SKM-1 (cell line): ENCODE measurements at regions not wholly inside any gene's neighbourhood (a gene's known extent, or its start where the extent isn't known, plus 50 kb on each side); places are given as distances from the start of the nearest gene placed in this dataset.
A peak's percentile ranks its signal among the peaks of the same experiment; 100 is the strongest.
"Not testable (repeated sequence)": the region's sequence is repeated elsewhere in the genome, so short reads cannot be mapped to it uniquely, and the experiment has no call there.

Experiments
- DNase-seq: peaks from one replicate; lab custom pipeline; 2025; ENCODE audit not compliant: unreplicated experiment; lab: John Stamatoyannopoulos, UW

DNA sequence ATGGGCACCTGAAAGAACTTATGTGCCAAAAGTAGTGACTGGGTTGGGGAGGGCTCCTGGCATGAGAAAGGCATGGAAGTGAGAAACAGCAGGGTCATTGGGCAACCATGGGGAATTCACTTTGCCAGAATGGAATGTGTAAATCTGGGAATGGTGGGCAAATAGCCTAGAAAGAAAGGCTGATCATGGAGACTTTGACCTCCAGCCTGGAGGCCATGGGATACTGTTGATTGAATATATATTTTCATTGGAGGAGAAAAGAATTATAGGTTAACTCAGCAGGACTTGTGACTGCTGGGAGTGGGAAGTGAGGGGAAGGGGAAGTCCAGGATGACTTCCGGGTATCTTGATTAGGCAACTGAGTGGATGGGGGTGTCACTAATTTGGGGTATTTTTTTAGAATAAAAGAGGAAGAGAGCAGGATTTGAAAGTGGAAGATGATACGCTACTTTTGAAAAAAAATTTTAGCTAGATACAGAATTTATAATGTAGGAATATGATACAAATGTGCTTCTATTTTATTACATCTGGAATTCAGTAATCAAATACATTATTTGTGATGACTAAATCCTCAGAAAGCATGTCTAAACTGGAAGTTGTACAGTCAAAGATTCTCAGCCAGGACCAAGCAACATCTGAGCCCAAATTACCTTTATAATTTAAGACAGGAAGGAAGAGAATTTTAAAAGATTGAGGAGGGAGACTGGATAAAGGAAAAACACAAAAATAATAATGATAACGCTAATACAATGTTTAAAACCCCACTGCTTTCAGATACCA is 116.2 kb downstream of the GATA6 start:
- DNase-seq: peak; percentile 33

- no peak for DNase-seq
Measured at GRCh38 chr18:22284581-22285360, 115.4 kb downstream of the GATA6 start.

- DNase-seq: not testable (repeated sequence)
Measured at GRCh38 chr18:22283855-22284254, 114.5 kb downstream of the GATA6 start.

DNA sequence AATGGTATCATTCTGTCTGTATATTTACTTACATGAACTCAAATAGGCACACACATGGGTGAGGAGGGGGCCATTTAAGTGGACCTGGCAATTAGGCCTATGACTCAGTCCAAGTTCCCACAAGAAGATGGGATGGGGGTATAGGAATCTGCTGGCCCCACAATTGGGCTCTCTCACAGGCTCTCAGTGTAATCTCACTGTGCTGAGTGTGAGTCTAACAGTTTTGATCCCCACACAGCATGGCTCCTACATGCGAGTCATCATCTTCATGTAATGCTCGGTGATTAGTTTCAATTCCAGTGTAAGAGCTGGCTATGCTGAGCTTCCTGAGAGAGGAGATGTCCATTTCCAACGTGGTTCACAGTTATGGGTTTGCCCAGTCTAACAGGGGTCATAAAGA is 114.0 kb downstream of the GATA6 start:
- no peak for DNase-seq

- DNase-seq: no peak
Measured at GRCh38 chr18:22283116-22283395, 113.7 kb downstream of the GATA6 start.

DNA sequence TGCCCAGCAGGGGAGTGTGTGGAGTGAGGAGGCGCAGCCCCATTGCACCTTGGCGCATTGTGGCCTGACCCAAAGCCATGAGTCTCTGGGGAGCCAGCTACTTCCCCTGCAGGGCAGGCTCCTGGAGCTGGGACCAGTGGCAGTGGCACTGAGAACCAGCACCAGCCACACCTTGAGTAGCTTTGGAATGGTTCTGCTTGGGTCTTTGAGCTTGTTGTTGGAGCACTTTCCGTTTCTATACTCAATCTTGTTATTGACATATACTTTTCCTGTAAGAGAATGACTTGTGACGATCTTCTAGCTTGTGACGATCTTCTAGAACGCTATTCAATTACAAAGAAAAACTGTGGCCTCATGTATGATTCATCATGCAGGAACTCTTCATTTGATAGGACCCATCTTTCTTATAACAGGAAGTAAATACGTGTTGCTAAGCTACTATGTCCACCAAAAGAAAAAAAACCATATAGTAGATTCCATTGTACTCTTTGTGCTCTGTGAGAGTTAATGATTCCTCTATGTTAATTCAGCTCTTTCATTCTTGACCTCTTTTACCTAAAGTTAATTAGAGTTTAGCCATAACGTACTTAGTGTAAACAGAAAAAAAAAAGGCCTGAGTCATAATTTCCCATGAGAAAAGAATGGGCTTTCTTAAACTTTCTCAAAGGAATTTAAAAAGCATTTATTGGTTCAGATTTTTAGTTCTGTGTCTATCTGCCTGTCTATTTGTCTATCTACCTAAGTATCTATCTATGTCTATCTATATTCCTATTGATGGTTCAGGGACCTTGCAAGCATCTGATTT is 113.1 kb downstream of the GATA6 start:
- no peak for DNase-seq

GRCh38 chr18:22280453-22280750 is 111.0 kb downstream of the GATA6 start:
- DNase-seq: no peak

DNA sequence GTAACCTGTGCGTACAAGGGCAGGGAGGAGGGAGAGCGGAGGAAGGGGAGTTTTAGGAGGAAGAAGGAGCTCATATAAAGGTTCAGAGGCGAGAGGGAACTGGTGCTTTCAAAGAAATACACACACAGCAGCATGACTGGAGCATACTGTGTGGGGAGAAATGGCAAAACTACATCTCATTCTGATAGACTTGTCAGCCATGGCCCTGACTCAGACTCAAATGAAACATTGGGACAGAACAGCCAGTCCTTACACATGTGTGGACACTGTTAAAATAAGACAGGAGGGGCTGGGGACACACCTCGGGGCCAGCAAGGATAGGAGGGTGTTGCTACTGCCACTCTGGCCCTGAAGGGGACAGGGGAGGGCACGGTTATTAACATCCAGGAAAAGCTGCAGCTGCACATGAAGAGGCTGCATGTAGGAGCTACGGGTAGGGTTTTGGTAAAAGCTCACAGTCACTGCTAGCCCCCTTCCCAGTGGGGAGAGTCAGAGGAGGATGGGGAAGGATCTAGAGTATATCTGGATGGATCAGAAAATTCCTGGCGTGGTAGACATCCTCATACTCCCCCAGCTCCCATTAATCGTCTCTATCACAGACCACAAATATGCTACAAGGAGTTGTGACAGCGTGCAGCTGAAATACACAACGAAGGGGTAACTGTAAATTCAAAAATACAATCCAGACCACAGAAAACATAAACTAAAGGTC is 110.5 kb downstream of the GATA6 start:
- DNase-seq: no peak

- DNase-seq: no peak
Measured at GRCh38 chr18:22278798-22279197, 109.4 kb downstream of the GATA6 start.

GRCh38 chr18:22277758-22278157 is 108.4 kb downstream of the GATA6 start:
- DNase-seq: no peak

DNA sequence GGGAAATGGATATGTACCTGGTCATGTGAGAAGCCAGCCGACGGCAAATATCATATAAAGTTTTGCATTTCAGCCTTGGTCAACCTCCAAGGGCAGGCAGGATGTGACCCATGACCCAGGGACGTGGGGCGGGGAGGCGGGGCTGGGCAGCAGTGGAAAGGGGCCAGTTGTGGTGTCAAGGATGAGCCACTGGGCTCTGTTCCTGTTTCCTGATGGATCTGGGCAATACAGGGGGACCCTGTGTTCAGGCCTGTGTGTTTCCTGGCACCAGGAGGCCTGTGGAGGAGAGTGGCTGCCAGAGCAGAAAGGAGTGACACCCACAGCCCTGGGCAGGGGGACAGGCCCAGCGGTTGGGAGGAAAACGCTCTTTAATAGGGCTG is 106.9 kb downstream of the GATA6 start:
- no peak for DNase-seq

DNA sequence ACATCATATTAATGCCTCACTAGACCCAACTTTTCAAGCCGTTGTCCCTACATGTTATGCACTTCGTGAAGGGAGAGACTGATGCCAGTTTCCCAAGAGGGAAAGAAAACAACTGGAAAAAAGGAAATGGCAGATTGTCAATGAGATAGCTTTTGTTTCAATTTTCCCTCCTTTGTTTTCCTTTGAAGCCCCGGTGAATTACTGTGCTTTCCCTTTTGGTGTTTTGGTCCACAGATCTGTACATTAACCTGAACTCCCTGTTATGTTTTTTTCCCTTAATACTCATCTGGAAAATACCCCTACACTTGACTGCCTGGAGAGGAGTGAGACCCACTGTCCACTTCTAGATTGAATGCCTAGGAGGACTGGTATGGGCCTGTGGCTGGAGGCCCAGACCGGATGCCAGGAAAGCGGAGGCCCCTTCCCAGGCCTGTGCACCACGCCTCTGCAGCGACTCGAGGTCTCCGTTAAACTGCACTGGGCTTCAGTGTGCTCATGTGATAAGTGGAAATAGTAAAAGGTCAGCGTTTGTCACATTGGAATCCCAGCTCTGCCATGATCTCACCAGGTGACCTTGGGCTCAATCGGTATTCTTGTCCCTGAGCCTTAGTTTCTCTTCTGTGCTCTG is 106.4 kb downstream of the GATA6 start:
- no peak for DNase-seq

DNA sequence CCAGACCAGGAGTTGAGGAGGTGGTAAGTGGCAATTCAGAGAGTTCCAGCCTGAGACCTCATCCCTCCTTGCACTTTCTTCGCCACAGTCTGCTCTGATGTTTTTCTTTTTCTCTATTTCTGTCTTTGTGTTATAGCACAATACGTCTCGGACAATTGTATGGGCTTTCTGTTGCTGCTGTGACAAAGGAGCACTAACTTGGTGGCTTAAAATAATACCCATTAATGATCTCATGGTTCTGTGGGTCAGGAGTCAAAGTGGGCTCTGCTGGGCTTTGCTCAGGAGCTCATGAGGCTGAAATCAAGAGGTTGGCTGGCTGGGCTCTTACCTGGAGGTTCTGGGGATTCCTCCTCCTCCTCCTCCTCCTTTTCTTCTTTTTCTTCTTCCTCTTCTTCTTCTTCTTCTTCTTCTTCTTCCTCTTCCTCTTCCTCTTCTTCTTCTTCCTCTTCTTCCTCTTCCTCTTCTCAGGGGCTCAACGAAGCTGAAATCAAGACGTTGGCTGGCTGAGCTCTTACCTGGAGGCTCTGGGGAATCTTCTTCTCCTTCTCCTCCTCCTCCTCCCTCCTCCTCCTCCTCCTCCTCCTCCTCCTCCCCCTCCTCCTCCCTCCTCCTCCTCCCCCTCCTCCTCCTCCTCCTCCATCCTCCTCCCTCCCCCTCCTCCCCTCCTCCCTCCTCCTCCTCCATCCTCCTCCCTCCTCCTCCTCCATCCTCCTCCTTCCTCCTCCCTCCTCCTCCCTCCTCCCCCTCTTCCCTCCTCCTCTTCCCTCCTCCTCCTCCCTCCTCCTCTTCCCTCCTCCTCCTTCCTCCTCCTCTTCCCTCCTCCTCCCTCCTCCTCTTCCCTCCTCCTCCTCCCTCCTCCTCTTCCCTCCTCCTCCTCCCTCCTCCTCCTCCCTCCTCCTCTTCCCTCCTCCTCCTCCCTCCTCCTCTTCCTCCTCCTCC is 104.0 kb downstream of the GATA6 start:
- DNase-seq: no peak

DNA sequence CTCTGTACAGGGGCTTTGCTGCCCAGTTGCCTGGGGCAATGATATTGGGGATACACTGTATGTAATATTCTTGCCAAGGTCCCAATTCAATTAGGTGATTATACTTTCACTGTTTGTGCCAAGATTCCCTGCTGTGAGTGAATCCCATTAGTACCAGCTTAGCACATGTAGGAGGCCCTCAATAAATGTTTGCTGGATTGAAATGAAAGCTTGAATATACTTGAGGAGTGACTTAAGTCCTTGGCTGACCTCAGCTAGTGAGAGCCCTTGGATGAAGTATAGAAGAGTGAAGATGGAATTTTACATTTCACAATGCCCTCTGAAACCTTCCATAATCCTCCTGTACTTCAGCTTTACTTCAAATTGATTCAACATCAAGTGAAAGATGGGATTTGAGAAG is 102.9 kb downstream of the GATA6 start:
- no peak for DNase-seq

- DNase-seq: no peak
Measured at GRCh38 chr18:22271030-22271429, 101.6 kb downstream of the GATA6 start.

GRCh38 chr18:22268641-22269128 is 99.3 kb downstream of the GATA6 start:
- no peak for DNase-seq

DNA sequence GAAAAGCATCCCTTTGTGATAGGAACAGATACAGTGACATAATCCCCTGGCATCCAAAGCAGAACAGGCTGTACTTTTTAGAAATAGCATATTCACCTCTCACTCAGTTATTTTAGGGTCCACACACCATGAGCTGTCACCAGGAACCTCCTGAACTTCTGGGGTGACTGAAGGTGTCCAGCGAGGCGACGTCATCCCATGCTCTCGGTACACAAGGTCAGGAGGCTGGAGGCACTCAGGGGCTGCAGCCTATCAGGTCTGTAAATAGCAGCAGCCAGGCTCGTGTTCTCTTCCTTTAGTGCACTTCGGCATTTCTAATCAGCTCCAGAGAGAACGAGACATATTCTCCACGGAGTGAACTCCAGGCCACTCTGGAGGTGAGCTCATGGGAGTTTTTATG is 98.3 kb downstream of the GATA6 start:
- no peak for DNase-seq

GRCh38 chr18:22267225-22267624 is 97.8 kb downstream of the GATA6 start:
- DNase-seq: no peak

DNA sequence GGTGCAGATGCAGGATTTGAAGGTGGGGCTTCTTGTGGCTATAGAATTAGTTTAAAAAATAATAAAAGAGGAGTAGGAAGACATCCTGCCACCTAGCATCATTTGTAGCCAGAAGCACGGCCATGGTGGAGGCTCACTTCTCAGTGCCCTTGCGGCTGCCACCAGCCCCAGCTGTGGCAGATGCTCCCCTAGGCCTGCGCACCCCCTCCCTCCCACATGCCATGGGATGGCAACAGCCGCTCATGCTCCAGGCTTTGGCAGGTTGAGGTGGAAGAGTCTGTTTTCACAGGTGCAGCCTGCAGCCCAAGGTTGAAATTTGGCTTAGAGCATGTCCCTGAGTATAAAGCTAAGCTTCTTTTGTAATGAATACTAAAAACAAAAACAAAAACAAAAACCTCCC is 96.4 kb downstream of the GATA6 start:
- DNase-seq: no peak
